Left ventricle myocardium superior (tissue), 1 donor: ENCODE measurements at regions not wholly inside any gene's neighbourhood (a gene's known extent, or its start where the extent isn't known, plus 50 kb on each side); places are given as distances from the start of the nearest gene placed in this dataset.
A peak's percentile ranks its signal among the peaks of the same experiment; 100 is the strongest.
"Not testable (repeated sequence)": the region's sequence is repeated elsewhere in the genome, so short reads cannot be mapped to it uniquely, and the experiment has no call there.

Experiments used
- ATAC-seq: fragments of 200-7000 bp; cut with Tn5 transposase; one replicate; pipeline ENCODE4 v1.9.1; 2020; ENCODE audit warnings: mild to moderate bottlenecking, moderate library complexity
- DNase-seq: peaks from one replicate; pipeline ENCODE4 v3.0.0-alpha.2; 2020
- intact Hi-C: fragments of 100-400 bp; cut with micrococcal nuclease; formaldehyde crosslinking; loops from one replicate; pipeline ENCODE4 v1.11.0; 2022
- donor health status: DM: no; HTN: yes; CAD: no; lungs with severe emphysema.

- DNase-seq (no peak), ATAC-seq (peak; percentile 76)
- intact Hi-C loops = no loop called here
Measured at GRCh38 chr9:105007143-105007542, 79.2 kb upstream of the ABCA1 start.

- intact Hi-C loops, DNase-seq, ATAC-seq: not testable (repeated sequence)
Measured at GRCh38 chr9:105010089-105010488, 82.1 kb upstream of the ABCA1 start.

- DNase-seq = no peak
- intact Hi-C loops = no loop called here
- no peak for ATAC-seq
Measured at GRCh38 chr9:105021917-105022316, 94.0 kb upstream of the ABCA1 start.

- DNase-seq, intact Hi-C loops: not testable (repeated sequence)
Measured at GRCh38 chr9:105022545-105022944, 94.6 kb upstream of the ABCA1 start.

GRCh38 chr9:105023788-105024187, 95.8 kb upstream of the ABCA1 start:
- ATAC-seq = no peak
- no peak for DNase-seq
- intact Hi-C loops = no loop called here

More at GRCh38 chr9:105022545-105022944, 94.6 kb upstream of the ABCA1 start:
- not testable (repeated sequence) for ATAC-seq

GRCh38 chr9:105024529-105024928, 96.6 kb upstream of the ABCA1 start:
- intact Hi-C loops = no loop called here
- ATAC-seq (no peak), DNase-seq (no peak)

GRCh38 chr9:105026451-105026850, 98.5 kb upstream of the ABCA1 start:
- DNase-seq = no peak
- no peak for ATAC-seq
- intact Hi-C loops = no loop called here

GRCh38 chr9:105027084-105027483, 99.1 kb upstream of the ABCA1 start:
- intact Hi-C loops = no loop called here
- ATAC-seq (peak; percentile 34), DNase-seq (no peak)

GRCh38 chr9:105030285-105030684, 102.3 kb upstream of the ABCA1 start:
- DNase-seq (no peak), ATAC-seq (no peak)
- intact Hi-C loops = no loop called here

- intact Hi-C loops = no loop called here
- ATAC-seq (no peak), DNase-seq (no peak)
Measured at GRCh38 chr9:105037139-105037538, 109.2 kb upstream of the ABCA1 start.

- DNase-seq (no peak), ATAC-seq (no peak)
- intact Hi-C loops = no loop called here
Measured at GRCh38 chr9:105038051-105038450, 110.1 kb upstream of the ABCA1 start.

- ATAC-seq (peak; percentile 34), DNase-seq (no peak)
- intact Hi-C loops = no loop called here
Measured at GRCh38 chr9:105039175-105039799, 111.3 kb upstream of the ABCA1 start.

GRCh38 chr9:105043370-105043936, 115.5 kb upstream of the ABCA1 start:
- DNase-seq = no peak
- intact Hi-C loops = no loop called here
- ATAC-seq = no peak

GRCh38 chr9:105044518-105044917, 116.6 kb upstream of the ABCA1 start:
- ATAC-seq (peak; percentile 94), DNase-seq (peak; percentile 49)
- intact Hi-C loops = no loop called here

GRCh38 chr9:105046907-105047741, 119.2 kb upstream of the ABCA1 start:
- peak; percentile 19 for ATAC-seq
- no peak for DNase-seq
- intact Hi-C loops = no loop called here

GRCh38 chr9:105047742-105048041, 119.7 kb upstream of the ABCA1 start:
- DNase-seq (no peak), ATAC-seq (no peak)
- intact Hi-C loops = no loop called here

- intact Hi-C loops = no loop called here
- DNase-seq (no peak), ATAC-seq (no peak)
Measured at GRCh38 chr9:105048331-105048730, 120.4 kb upstream of the ABCA1 start.

GRCh38 chr9:105050296-105050695, 122.3 kb upstream of the ABCA1 start:
- ATAC-seq = no peak
- no peak for DNase-seq
- intact Hi-C loops = no loop called here

GRCh38 chr9:105051897-105052296, 123.9 kb upstream of the ABCA1 start:
- DNase-seq (no peak), ATAC-seq (peak; percentile 19)
- intact Hi-C loops = no loop called here

GRCh38 chr9:105052346-105052745, 124.4 kb upstream of the ABCA1 start:
- intact Hi-C loops = no loop called here
- no peak for ATAC-seq

GRCh38 chr9:105053209-105053652, 125.3 kb upstream of the ABCA1 start:
- ATAC-seq = no peak
- DNase-seq = no peak

More at GRCh38 chr9:105052346-105052745, 124.4 kb upstream of the ABCA1 start:
- no peak for DNase-seq

More at GRCh38 chr9:105053209-105053652, 125.3 kb upstream of the ABCA1 start:
- intact Hi-C loops = no loop called here
